GM12878 (cell line): ENCODE measurements at regions not wholly inside any gene's neighbourhood (a gene's known extent, or its start where the extent isn't known, plus 50 kb on each side); places are given as distances from the start of the nearest gene placed in this dataset.

Source experiments
- ATAC-seq: fragments of 200-7000 bp; cut with Tn5 transposase; 3 replicates; pipeline ENCODE4 v1.9.1; 2020; ENCODE audit warnings: mild to moderate bottlenecking, moderate library complexity
- BruUV-seq: library from RNA; stranded (reverse); fragments of 400-500 nt; replicated peaks from 2 replicates; lab custom pipeline; 2021; lab: Mats Ljungman, UMichigan
- CTCF ChIA-PET: fragments of 300-600 bp; sonication (Branson Sonifier 250); formaldehyde crosslinking; extraction: SDS; loops from one replicate; lab custom pipeline; 2021; ENCODE audit warnings: inconsistent platforms; lab: Yijun Ruan, JAX
- POLR2A ChIA-PET: fragments of 350-600 bp; formaldehyde crosslinking; extraction: SDS; loops from one replicate; lab custom pipeline; 2021; ENCODE audit warnings: inconsistent platforms; lab: Charles Lee
- RAD21 ChIA-PET: fragments of 300-600 bp; sonication (Branson Sonifier 250); formaldehyde crosslinking; loops from one replicate; lab custom pipeline; 2023; ENCODE audit warnings: antibody characterized with exemption; ENCODE audit not compliant: unreplicated experiment; lab: Charles Lee
- SMC1A ChIA-PET: fragments of 300-600 bp; sonication (Branson Sonifier 250); formaldehyde crosslinking; loops from one replicate; lab custom pipeline; 2023; ENCODE audit not compliant: unreplicated experiment, uncharacterized antibody; lab: Charles Lee
- DNase-seq: peaks from one replicate; pipeline ENCODE4 v3.0.0-alpha.2; 2011; ENCODE audit warnings: low read depth, low spot score
- FAIRE-seq: peaks from 3 replicates; lab custom pipeline; 2011; peaks lifted over from hg19 to GRCh38; lab: Jason Lieb, UNC
- H2AFZ ChIP-seq: 2 replicates; pipeline ENCODE4 v1.6.0; 2011; ENCODE audit warnings: low read depth, low read length, control low read depth; ENCODE audit not compliant: control insufficient read depth
- H3K27ac ChIP-seq: 2 replicates; pipeline ENCODE4 v1.5.1; 2011; ENCODE audit warnings: control low read depth; ENCODE audit not compliant: control insufficient read depth, insufficient read depth
- H3K27me3 ChIP-seq, 2 experiments: replicated peaks in 1 of 2; 2 replicates each; pipeline versions ENCODE4 v1.6.0 to v1.6.1; 2011; ENCODE audit warnings: low read length in 1 of 2; ENCODE audit not compliant: control insufficient read depth in 2 of 2, insufficient read depth in 2 of 2
- H3K36me3 ChIP-seq, 2 experiments: 2 replicates each; pipeline ENCODE4 v1.5.1; 2011; ENCODE audit warnings: low read length in 1 of 2; ENCODE audit not compliant: control insufficient read depth in 2 of 2, insufficient read depth in 2 of 2
- H3K4me1 ChIP-seq: 2 replicates; pipeline ENCODE4 v1.6.1; 2011; ENCODE audit warnings: mild to moderate bottlenecking, low read length, moderate library complexity, mixed read lengths; ENCODE audit not compliant: control insufficient read depth, insufficient read depth
- H3K4me2 ChIP-seq: 2 replicates; pipeline ENCODE4 v1.6.0; 2011; ENCODE audit warnings: control low read depth; ENCODE audit not compliant: control insufficient read depth, insufficient read depth
- H3K4me3 ChIP-seq: fragments of 200-600 bp; sonication (generic); 2 replicates; pipeline ENCODE4 v1.5.1; 2016
- H3K79me2 ChIP-seq: 2 replicates; pipeline ENCODE4 v1.6.0; 2011; ENCODE audit warnings: low read length; ENCODE audit not compliant: control insufficient read depth, insufficient read depth
- H3K9ac ChIP-seq: 2 replicates; pipeline ENCODE4 v1.8.0; 2011; ENCODE audit warnings: low read length, control low read depth, mixed read lengths; ENCODE audit not compliant: control insufficient read depth, insufficient read depth
- H3K9me3 ChIP-seq: replicated peaks from 3 replicates; pipeline ENCODE4 v1.5.1; 2011; ENCODE audit warnings: mild to moderate bottlenecking, low read length; ENCODE audit not compliant: control insufficient read depth, insufficient read depth
- H4K20me1 ChIP-seq: 2 replicates; pipeline ENCODE4 v1.6.0; 2011; ENCODE audit not compliant: control insufficient read depth, insufficient read depth
- CHD4 ChIP-seq: fragments of 200-600 bp; sonication (generic); IDR thresholded peaks from 2 replicates; pipeline ENCODE4 v1.6.1; 2016; ENCODE audit warnings: mild to moderate bottlenecking
- DPF2 ChIP-seq: fragments of 450-650 bp; IDR thresholded peaks from 2 replicates; pipeline ENCODE4 v1.6.1; 2017; ENCODE audit warnings: mild to moderate bottlenecking
- EZH2 ChIP-seq: IDR thresholded peaks from 2 replicates; pipeline ENCODE4 v1.6.1; 2012; ENCODE audit warnings: low read depth, mild to moderate bottlenecking, control low read depth, inconsistent platforms, low read length, borderline replicate concordance; ENCODE audit not compliant: control insufficient read depth
- HCFC1 ChIP-seq: fragments of 150-350 bp; IDR thresholded peaks from 2 replicates; pipeline ENCODE4 v1.6.1; 2014; ENCODE audit warnings: low read length
- HDAC2 ChIP-seq: fragments of 200-600 bp; sonication (generic); IDR thresholded peaks from 2 replicates; pipeline ENCODE4 v1.6.1; 2017
- LARP7 ChIP-seq: fragments of 450-650 bp; IDR thresholded peaks from 2 replicates; pipeline ENCODE4 v1.6.1; 2017; ENCODE audit warnings: mild to moderate bottlenecking
- MEF2B ChIP-seq: fragments of 450-650 bp; IDR thresholded peaks from 2 replicates; pipeline ENCODE4 v1.6.1; 2018; ENCODE audit warnings: mild to moderate bottlenecking, moderate library complexity; ENCODE audit not compliant: partially characterized antibody, poor library complexity, severe bottlenecking
- MYB ChIP-seq: fragments of 150-350 bp; IDR thresholded peaks from 2 replicates; pipeline ENCODE4 v1.6.1; 2014; ENCODE audit warnings: mild to moderate bottlenecking, low read depth, low read length, borderline replicate concordance
- NRF1 ChIP-seq: conservative IDR thresholded peaks from 2 replicates; pipeline ENCODE4 v1.6.1; 2011; ENCODE audit warnings: mild to moderate bottlenecking, low read depth, low read length, improper control_type of control experiment
- PAX8 ChIP-seq: fragments of 450-650 bp; IDR thresholded peaks from 2 replicates; pipeline ENCODE4 v1.6.1; 2017; ENCODE audit warnings: mild to moderate bottlenecking, moderate library complexity
- POLR2A ChIP-seq: IDR thresholded peaks from 2 replicates; pipeline ENCODE4 v1.6.1; 2011; ENCODE audit warnings: low read depth, mild to moderate bottlenecking, low read length
- POU2F2 ChIP-seq: IDR thresholded peaks from 3 replicates; pipeline ENCODE4 v1.6.1; 2011; ENCODE audit warnings: low read depth, mild to moderate bottlenecking, low read length, borderline replicate concordance
- RFX5 ChIP-seq: IDR thresholded peaks from 2 replicates; pipeline ENCODE4 v1.6.1; 2011; ENCODE audit warnings: low read depth, low read length, improper control_type of control experiment
- SMC3 ChIP-seq: IDR thresholded peaks from 2 replicates; pipeline ENCODE4 v1.6.1; 2011; ENCODE audit warnings: low read length, improper control_type of control experiment, borderline replicate concordance
- STAT3 ChIP-seq: IDR thresholded peaks from 2 replicates; pipeline ENCODE4 v1.6.1; 2011; ENCODE audit warnings: low read depth, low read length, improper control_type of control experiment
- YBX1 ChIP-seq: fragments of 450-650 bp; IDR thresholded peaks from 2 replicates; pipeline ENCODE4 v1.6.1; 2016; ENCODE audit warnings: antibody characterized with exemption
- YY1 ChIP-seq: IDR thresholded peaks from 2 replicates; pipeline ENCODE4 v1.6.1; 2011; ENCODE audit warnings: low read depth, mild to moderate bottlenecking, low read length
- ZBED1 ChIP-seq: IDR thresholded peaks from 2 replicates; pipeline ENCODE4 v1.6.1; 2016; ENCODE audit warnings: borderline replicate concordance
- ZZZ3 ChIP-seq: IDR thresholded peaks from 2 replicates; pipeline ENCODE4 v1.6.1; 2011; ENCODE audit warnings: low read depth; ENCODE audit not compliant: control insufficient read depth, insufficient read length
- WGBS: methylation state at CpG from one replicate; pipeline ENCODE4 v1.1.6; 2016; ENCODE audit warnings: low lambda C conversion rate; ENCODE audit not compliant: insufficient replicate concordance, insufficient coverage; ENCODE audit errors: missing lambda C conversion rate; 5-methylcytosine and 5-hydroxymethylcytosine counted together
- in situ Hi-C: fragments of 300-500 bp; cut with MboI; formaldehyde crosslinking; loops from 9 replicates; pipeline ENCODE4 v1.14.3; 2018; ENCODE audit warnings: mixed read lengths
- intact Hi-C: fragments of 100-400 bp; cut with micrococcal nuclease; formaldehyde crosslinking; loops from one replicate; pipeline ENCODE4 v1.14.2; 2022; ENCODE audit not compliant: unreplicated experiment
- TF ChIP-seq, protein P1 (sequence below): fragments of 450-650 bp; IDR thresholded peaks from 2 replicates; pipeline ENCODE4 v1.6.1; 2017; ENCODE audit warnings: low read depth, mild to moderate bottlenecking, moderate library complexity
- TF ChIP-seq, protein P2 (sequence below): fragments of 450-650 bp; IDR thresholded peaks from 2 replicates; pipeline ENCODE4 v1.6.1; 2018; ENCODE audit warnings: borderline replicate concordance, mild to moderate bottlenecking; ENCODE audit not compliant: partially characterized antibody

DNA sequence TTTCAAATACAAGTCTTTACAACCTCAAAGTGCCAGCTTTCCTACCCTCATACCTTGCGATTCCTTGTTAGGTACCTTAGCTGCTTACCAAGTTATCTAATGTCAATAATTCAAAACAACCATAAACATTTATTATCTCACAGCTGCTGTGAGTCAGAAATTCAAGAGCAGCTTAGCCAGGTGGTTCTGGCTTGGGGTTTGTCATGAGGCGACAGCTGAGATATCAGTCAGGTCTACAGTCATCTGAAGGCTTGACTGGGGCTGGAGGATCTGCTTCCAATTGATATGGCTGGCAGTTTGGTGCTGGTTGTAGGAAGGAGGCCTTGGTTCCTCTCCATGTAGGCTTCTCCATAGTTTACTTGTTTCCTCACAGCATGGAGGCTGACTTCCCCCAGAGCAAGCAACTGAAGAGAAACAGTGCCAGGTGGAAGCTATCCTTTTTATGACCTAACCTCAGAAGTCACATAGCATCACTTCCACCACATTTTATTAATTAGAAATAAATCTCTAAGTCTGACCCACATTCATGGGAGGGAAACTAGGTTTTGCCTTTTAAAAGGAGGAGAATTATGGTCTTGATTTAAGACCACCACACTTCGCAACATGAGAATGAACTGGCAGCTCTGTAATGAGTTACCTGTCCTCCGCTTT is 103.3 kb upstream of the FGGY start (continued):
- TF ChIP-seq SMC3 (no peak), ZZZ3 (no peak), MEF2B (no peak), ZBED1 (no peak), POU2F2 (no peak), MYB (no peak), RFX5 (no peak), EZH2 (no peak)

DNA sequence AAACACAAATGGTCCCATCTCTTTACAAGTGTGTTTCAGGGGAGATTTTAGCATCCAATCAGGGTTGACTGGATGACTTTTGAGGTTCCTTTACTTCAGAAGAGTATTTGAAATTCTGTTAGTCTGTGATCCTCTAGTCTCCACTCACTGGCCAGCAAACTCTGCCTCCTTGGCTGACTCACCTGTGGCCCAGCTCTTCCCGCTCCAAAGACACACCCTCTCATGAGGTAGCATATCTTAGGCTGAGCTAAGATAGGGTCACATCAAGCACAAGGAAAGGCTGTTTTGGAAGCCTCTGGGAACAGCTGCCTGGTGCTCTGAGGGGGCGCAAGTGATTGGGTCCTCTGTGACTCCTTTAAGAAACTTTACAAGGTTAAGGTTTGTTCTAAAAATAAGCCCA is 102.3 kb upstream of the FGGY start:
- ChIA-PET RAD21 (no interaction called here), CTCF (no interaction called here), SMC1A (no interaction called here), POLR2A (no interaction called here)
- Histone ChIP-seq H3K4me2 (no peak overlapping the region), H3K27me3 (no peaks in the 10 kb centered on the region), H3K4me3 (no peak overlapping the region), H3K4me1 (no peaks in the 10 kb centered on the region), H3K9me3 (no peaks in the 10 kb centered on the region; the same call in 2 of the 3 replicates), H4K20me1 (no peaks in the 10 kb centered on the region), H2AFZ (no peak overlapping the region), H3K79me2 (no peaks in the 10 kb centered on the region), H3K27ac (no peak overlapping the region), H3K36me3 (no peaks in the 10 kb centered on the region), H3K9ac (no peak overlapping the region)
- no TSS peak for BruUV-seq
- ATAC-seq, result no peak
- no peak for DNase-seq
- FAIRE-seq, result no peak
- intact Hi-C loops, result no loop called here
- in situ Hi-C loops, result no loop called here
- 65% methylated on average over 2 of the region's 2 CpGs for WGBS
- TF ChIP-seq HCFC1 (no peak), PAX8 (no peak), LARP7 (no peak), POLR2A (no peak), CHD4 (no peak), DPF2 (no peak), STAT3 (no peak), YY1 (no peak), HDAC2 (no peak), YBX1 (no peak), NRF1 (no peak)
- TF ChIP-seq, protein P1, sequence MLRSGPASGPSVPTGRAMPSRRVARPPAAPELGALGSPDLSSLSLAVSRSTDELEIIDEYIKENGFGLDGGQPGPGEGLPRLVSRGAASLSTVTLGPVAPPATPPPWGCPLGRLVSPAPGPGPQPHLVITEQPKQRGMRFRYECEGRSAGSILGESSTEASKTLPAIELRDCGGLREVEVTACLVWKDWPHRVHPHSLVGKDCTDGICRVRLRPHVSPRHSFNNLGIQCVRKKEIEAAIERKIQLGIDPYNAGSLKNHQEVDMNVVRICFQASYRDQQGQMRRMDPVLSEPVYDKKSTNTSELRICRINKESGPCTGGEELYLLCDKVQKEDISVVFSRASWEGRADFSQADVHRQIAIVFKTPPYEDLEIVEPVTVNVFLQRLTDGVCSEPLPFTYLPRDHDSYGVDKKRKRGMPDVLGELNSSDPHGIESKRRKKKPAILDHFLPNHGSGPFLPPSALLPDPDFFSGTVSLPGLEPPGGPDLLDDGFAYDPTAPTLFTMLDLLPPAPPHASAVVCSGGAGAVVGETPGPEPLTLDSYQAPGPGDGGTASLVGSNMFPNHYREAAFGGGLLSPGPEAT, result no peak
- TF ChIP-seq, protein P2, sequence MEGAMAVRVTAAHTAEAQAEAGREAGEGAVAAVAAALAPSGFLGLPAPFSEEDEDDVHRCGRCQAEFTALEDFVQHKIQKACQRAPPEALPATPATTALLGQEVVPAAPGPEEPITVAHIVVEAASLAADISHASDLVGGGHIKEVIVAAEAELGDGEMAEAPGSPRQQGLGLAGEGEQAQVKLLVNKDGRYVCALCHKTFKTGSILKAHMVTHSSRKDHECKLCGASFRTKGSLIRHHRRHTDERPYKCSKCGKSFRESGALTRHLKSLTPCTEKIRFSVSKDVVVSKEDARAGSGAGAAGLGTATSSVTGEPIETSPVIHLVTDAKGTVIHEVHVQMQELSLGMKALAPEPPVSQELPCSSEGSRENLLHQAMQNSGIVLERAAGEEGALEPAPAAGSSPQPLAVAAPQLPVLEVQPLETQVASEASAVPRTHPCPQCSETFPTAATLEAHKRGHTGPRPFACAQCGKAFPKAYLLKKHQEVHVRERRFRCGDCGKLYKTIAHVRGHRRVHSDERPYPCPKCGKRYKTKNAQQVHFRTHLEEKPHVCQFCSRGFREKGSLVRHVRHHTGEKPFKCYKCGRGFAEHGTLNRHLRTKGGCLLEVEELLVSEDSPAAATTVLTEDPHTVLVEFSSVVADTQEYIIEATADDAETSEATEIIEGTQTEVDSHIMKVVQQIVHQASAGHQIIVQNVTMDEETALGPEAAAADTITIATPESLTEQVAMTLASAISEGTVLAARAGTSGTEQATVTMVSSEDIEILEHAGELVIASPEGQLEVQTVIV, result no peak
